Keratinocyte (primary cell): ENCODE measurements at regions not wholly inside any gene's neighbourhood (a gene's known extent, or its start where the extent isn't known, plus 50 kb on each side); places are given as distances from the start of the nearest gene placed in this dataset.

Source experiments
- DNase-seq: peaks from one replicate; pipeline ENCODE4 v3.0.0-alpha.2; 2011; ENCODE audit warnings: low read depth, missing footprints, low spot score
- FAIRE-seq: peaks from 2 replicates; lab custom pipeline; 2011; peaks lifted over from hg19 to GRCh38; lab: Jason Lieb, UNC
- H2AFZ ChIP-seq: 2 replicates; pipeline ENCODE4 v1.6.0; 2012; ENCODE audit warnings: low read length, control low read depth, inconsistent platforms; ENCODE audit not compliant: control insufficient read depth
- H3K27ac ChIP-seq: 2 replicates; pipeline ENCODE4 v1.5.1; 2011; ENCODE audit warnings: low read length; ENCODE audit not compliant: control insufficient read depth, insufficient read depth
- H3K27me3 ChIP-seq: 3 replicates; pipeline ENCODE4 v1.6.0; 2011; ENCODE audit warnings: low read length; ENCODE audit not compliant: control insufficient read depth, insufficient read depth; ENCODE audit errors: extremely low read depth
- H3K36me3 ChIP-seq, 2 experiments: 2 replicates in 1 of 2; 3 replicates in 1 of 2; pipeline ENCODE4 v1.5.1; 2011; ENCODE audit warnings: low read length in 2 of 2, mild to moderate bottlenecking in 1 of 2; ENCODE audit not compliant: control insufficient read depth in 2 of 2, insufficient read depth in 2 of 2; ENCODE audit errors: extremely low read depth in 1 of 2
- H3K4me1 ChIP-seq: 3 replicates; pipeline ENCODE4 v1.5.1; 2011; ENCODE audit warnings: low read length; ENCODE audit not compliant: control insufficient read depth, insufficient read depth; ENCODE audit errors: extremely low read depth
- H3K4me2 ChIP-seq: 3 replicates; pipeline ENCODE4 v1.6.0; 2011; ENCODE audit warnings: low read depth, low read length; ENCODE audit not compliant: control insufficient read depth, insufficient read depth; ENCODE audit errors: extremely low read depth
- H3K4me3 ChIP-seq, 3 experiments: fragments of 200-600 bp in 1 of 3; sonication (generic) in 1 of 3; 2 replicates in 2 of 3; 3 replicates in 1 of 3; pipeline ENCODE4 v1.5.1; 2011 to 2016; ENCODE audit warnings: low read length in 3 of 3, mild to moderate bottlenecking in 3 of 3, control low read depth in 2 of 3, inconsistent platforms in 1 of 3, low read depth in 1 of 3, mixed read lengths in 1 of 3, mixed run types in 1 of 3, moderate library complexity in 1 of 3; ENCODE audit not compliant: control insufficient read depth in 2 of 3, insufficient read depth in 2 of 3; ENCODE audit errors: extremely low read depth in 1 of 3
- H3K79me2 ChIP-seq: 2 replicates; pipeline ENCODE4 v1.6.0; 2012; ENCODE audit warnings: low read length; ENCODE audit not compliant: control insufficient read depth, insufficient read depth
- H3K9ac ChIP-seq: 3 replicates; pipeline ENCODE4 v1.6.0; 2011; ENCODE audit warnings: low read length; ENCODE audit not compliant: control insufficient read depth, insufficient read depth; ENCODE audit errors: extremely low read depth
- H3K9me1 ChIP-seq: 3 replicates; pipeline ENCODE4 v1.6.0; 2011; ENCODE audit warnings: low read length; ENCODE audit not compliant: control insufficient read depth, insufficient read depth; ENCODE audit errors: extremely low read depth
- H3K9me3 ChIP-seq: 2 replicates; pipeline ENCODE4 v1.5.1; 2012; ENCODE audit warnings: low read depth, low read length; ENCODE audit not compliant: control insufficient read depth
- H4K20me1 ChIP-seq: 3 replicates; pipeline ENCODE4 v1.6.0; 2011; ENCODE audit warnings: low read length; ENCODE audit not compliant: control insufficient read depth, insufficient read depth; ENCODE audit errors: extremely low read depth
- CTCF ChIP-seq, 3 experiments: IDR thresholded peaks in 1 of 3; conservative IDR thresholded peaks in 1 of 3; optimal IDR thresholded peaks in 1 of 3; 2 replicates in 2 of 3; 3 replicates in 1 of 3; pipeline versions ENCODE3 to v1.5.1; 2011; ENCODE audit warnings: low read length in 3 of 3, mild to moderate bottlenecking in 3 of 3, moderate library complexity in 2 of 3, control low read depth in 1 of 3, inconsistent platforms in 1 of 3; ENCODE audit not compliant: insufficient read depth in 2 of 3; ENCODE audit errors: extremely low read depth in 1 of 3
- EZH2 ChIP-seq: IDR thresholded peaks from one replicate; pipeline ENCODE4 v1.6.1; 2012; ENCODE audit warnings: inconsistent platforms, mild to moderate bottlenecking, low read length, moderate library complexity
- dilution Hi-C: fragments of 300-500 bp; cut with MboI; formaldehyde crosslinking; loops from one replicate; pipeline ENCODE4 v1.7.0; 2020; ENCODE audit warnings: low sequenced_read_pairs; ENCODE audit not compliant: extremely low pct_ligation_motif_present

DNA sequence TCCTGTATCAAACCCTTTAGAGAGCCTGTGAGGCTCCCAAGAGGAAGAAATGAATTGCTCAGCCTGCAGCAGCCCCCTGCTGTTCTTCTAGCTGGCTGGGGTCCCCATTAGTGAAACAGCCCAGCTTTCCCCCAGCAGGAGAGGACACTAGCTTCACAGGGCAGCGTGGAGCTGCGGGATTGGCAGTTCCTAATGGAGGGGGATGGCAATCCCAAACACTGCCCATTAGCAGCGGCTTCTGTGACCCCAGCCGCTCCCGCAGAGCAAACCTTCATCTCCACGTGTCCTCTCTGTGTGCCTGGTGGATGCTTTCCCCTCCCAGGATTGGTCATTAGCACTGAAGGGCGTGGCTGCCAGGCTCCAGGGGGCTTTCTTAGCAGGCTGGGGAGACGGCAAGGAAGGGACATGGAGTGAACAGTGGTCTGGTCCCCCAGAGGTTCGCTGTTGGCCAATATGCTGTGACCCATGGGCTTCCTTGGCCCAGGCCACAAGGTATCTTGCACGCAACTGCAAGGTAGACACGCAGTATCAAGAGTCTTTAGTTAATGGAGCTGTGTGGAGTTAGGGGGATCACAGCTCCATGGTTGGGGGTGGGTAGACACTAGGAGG lies 322.5 kb upstream of the ZMIZ1 start:
- Histone ChIP-seq H3K36me3 (no peaks in the 10 kb centered on the region), H2AFZ (no peak overlapping the region), H3K79me2 (no peaks in the 10 kb centered on the region), H3K4me1 (no peaks in the 10 kb centered on the region), H4K20me1 (no peaks in the 10 kb centered on the region), H3K9me3 (no peaks in the 10 kb centered on the region), H3K4me3 (no peak overlapping the region), H3K27ac (no peak overlapping the region), H3K27me3 (peaks cover 2% of the 10 kb centered on the region), H3K9ac (no peak overlapping the region), H3K9me1 (no peaks in the 10 kb centered on the region), H3K4me2 (no peak overlapping the region)
- FAIRE-seq (no peak), DNase-seq (no peak)
- TF ChIP-seq EZH2 (no peak), CTCF (optimal IDR thresholded peaks at IDR 0.05 in 1 of 3, IDR thresholded peaks at IDR 0.05 in 1 of 3, conservative IDR thresholded peaks at IDR 0.05 in 1 of 3; ENCODE audit: extremely low read depth in 1 of 3, insufficient read depth in 2 of 3, low read length in 3 of 3) (no peak)
- dilution Hi-C loops, result no loop called here

- Histone ChIP-seq H3K36me3 (no peaks in the 10 kb centered on the region), H3K79me2 (no peaks in the 10 kb centered on the region), H3K27me3 (peaks cover 3% of the 10 kb centered on the region), H3K4me3 (no peak overlapping the region), H3K9ac (no peak overlapping the region), H3K4me2 (no peak overlapping the region), H3K4me1 (no peaks in the 10 kb centered on the region), H4K20me1 (no peaks in the 10 kb centered on the region), H3K9me1 (no peaks in the 10 kb centered on the region), H2AFZ (no peak overlapping the region), H3K27ac (no peak overlapping the region), H3K9me3 (no peaks in the 10 kb centered on the region)
- dilution Hi-C loops, result no loop called here
- TF ChIP-seq CTCF (optimal IDR thresholded peaks at IDR 0.05 in 1 of 3, IDR thresholded peaks at IDR 0.05 in 1 of 3, conservative IDR thresholded peaks at IDR 0.05 in 1 of 3; ENCODE audit: extremely low read depth in 1 of 3, insufficient read depth in 2 of 3, low read length in 3 of 3) (no peak), EZH2 (no peak)
- no peak for DNase-seq
- no peak for FAIRE-seq
Observed at GRCh38 chr10:78747401-78748234, 321.1 kb upstream of the ZMIZ1 start.
